ENCODE measurements at regions not wholly inside any gene's neighbourhood (a gene's known extent, or its start where the extent isn't known, plus 50 kb on each side); places are given as distances from the start of the nearest gene placed in this dataset.

- intact Hi-C loops (cut with DNase I) = no loop called here
- Histone ChIP-seq H3K9ac (ENCODE audit: low read depth in 2 of 2, low read length in 2 of 2) (no peak overlapping the region), H3K27me3 (no peaks in the 10 kb centered on the region), H3K4me3 (no peak overlapping the region), H3K4me1 (no peaks in the 10 kb centered on the region), H3K9me3 (no peaks in the 10 kb centered on the region), H3K27ac (no peak overlapping the region), H3K36me3 (no peaks in the 10 kb centered on the region)
- no peak for DNase-seq
- TF ChIP-seq, protein P1, sequence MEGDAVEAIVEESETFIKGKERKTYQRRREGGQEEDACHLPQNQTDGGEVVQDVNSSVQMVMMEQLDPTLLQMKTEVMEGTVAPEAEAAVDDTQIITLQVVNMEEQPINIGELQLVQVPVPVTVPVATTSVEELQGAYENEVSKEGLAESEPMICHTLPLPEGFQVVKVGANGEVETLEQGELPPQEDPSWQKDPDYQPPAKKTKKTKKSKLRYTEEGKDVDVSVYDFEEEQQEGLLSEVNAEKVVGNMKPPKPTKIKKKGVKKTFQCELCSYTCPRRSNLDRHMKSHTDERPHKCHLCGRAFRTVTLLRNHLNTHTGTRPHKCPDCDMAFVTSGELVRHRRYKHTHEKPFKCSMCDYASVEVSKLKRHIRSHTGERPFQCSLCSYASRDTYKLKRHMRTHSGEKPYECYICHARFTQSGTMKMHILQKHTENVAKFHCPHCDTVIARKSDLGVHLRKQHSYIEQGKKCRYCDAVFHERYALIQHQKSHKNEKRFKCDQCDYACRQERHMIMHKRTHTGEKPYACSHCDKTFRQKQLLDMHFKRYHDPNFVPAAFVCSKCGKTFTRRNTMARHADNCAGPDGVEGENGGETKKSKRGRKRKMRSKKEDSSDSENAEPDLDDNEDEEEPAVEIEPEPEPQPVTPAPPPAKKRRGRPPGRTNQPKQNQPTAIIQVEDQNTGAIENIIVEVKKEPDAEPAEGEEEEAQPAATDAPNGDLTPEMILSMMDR (IDR thresholded peaks at IDR 0.05) = no peak
Observed at GRCh38 chr6:144637541-144637940, 352.4 kb downstream of the UTRN start.

GRCh38 chr6:144639654-144640053 is 354.5 kb downstream of the UTRN start:
- no peaks in the 10 kb centered on the region for H3K9me3 ChIP-seq
- H3K36me3 ChIP-seq = no peaks in the 10 kb centered on the region
- H3K4me3 ChIP-seq = no peak overlapping the region
- no peak for DNase-seq
- intact Hi-C loops (cut with DNase I) = no loop called here
- no peaks in the 10 kb centered on the region for H3K27me3 ChIP-seq
- H3K9ac ChIP-seq (ENCODE audit: low read depth in 2 of 2, low read length in 2 of 2) = no peak overlapping the region
- TF ChIP-seq, protein P1 (IDR thresholded peaks at IDR 0.05) = no peak
- no peaks in the 10 kb centered on the region for H3K4me1 ChIP-seq
- no peak overlapping the region for H3K27ac ChIP-seq

DNA sequence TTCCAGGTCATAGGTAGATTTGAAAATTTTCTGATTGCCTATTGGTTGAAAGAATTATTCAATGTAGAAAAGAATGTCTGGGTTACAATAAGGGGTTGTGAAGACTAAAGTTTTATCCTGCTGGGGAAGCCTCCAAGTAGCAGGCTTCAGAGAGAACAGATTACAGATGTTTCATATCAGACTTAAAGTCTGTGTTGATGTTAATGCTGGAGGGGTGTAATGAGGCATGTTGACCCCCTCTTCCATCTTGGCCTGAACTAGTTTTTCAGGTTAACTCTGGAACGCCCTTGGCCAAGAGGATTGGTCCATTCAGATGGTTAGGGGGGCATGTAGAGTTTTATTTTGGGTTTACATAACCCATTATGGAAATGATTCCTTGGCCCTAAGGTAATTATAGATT is 356.2 kb downstream of the UTRN start:
- intact Hi-C loops (cut with DNase I) = no loop called here
- no peak overlapping the region for H3K27ac ChIP-seq
- H3K27me3 ChIP-seq = no peaks in the 10 kb centered on the region
- no peak overlapping the region for H3K4me3 ChIP-seq
- no peak overlapping the region for H3K9ac ChIP-seq (ENCODE audit: low read depth in 2 of 2, low read length in 2 of 2)
- TF ChIP-seq, protein P1 (IDR thresholded peaks at IDR 0.05) = no peak
- no peak for DNase-seq
- no peaks in the 10 kb centered on the region for H3K36me3 ChIP-seq
- no peaks in the 10 kb centered on the region for H3K9me3 ChIP-seq
- no peaks in the 10 kb centered on the region for H3K4me1 ChIP-seq

GRCh38 chr6:144644776-144645175 is 359.6 kb downstream of the UTRN start:
- Histone ChIP-seq H3K9me3 (no peaks in the 10 kb centered on the region), H3K27ac (no peak overlapping the region), H3K4me3 (no peak overlapping the region), H3K9ac (ENCODE audit: low read depth in 2 of 2, low read length in 2 of 2) (no peak overlapping the region), H3K36me3 (no peaks in the 10 kb centered on the region), H3K27me3 (no peaks in the 10 kb centered on the region), H3K4me1 (no peaks in the 10 kb centered on the region)
- TF ChIP-seq, protein P1 (IDR thresholded peaks at IDR 0.05) = no peak
- intact Hi-C loops (cut with DNase I) = loop anchor here (5.0 kb wide), 1 partner anchor 288 kb away; no protein-coding TSS in a partner anchor
- no peak for DNase-seq

GRCh38 chr6:144646093-144647056 is 361.2 kb downstream of the UTRN start:
- Histone ChIP-seq H3K36me3 (no peaks in the 10 kb centered on the region), H3K27me3 (no peaks in the 10 kb centered on the region), H3K4me3 (no peak overlapping the region), H3K27ac (no peak overlapping the region), H3K9ac (ENCODE audit: low read depth in 2 of 2, low read length in 2 of 2) (no peak overlapping the region), H3K9me3 (no peaks in the 10 kb centered on the region), H3K4me1 (no peaks in the 10 kb centered on the region)
- intact Hi-C loops (cut with DNase I) = loop anchor here (5.0 kb wide), 1 partner anchor 286 kb away; no protein-coding TSS in a partner anchor
- no peak for DNase-seq
- TF ChIP-seq, protein P1 (IDR thresholded peaks at IDR 0.05) = no peak
